Bronchial epithelial cell (primary cell): ENCODE measurements at regions not wholly inside any gene's neighbourhood (a gene's known extent, or its start where the extent isn't known, plus 50 kb on each side); places are given as distances from the start of the nearest gene placed in this dataset.

Source experiments
- DNase-seq: peaks from one replicate; pipeline ENCODE4 v3.0.0-alpha.2; 2010; ENCODE audit warnings: low read depth
- FAIRE-seq: peaks from 2 replicates; lab custom pipeline; 2011; peaks lifted over from hg19 to GRCh38; lab: Jason Lieb, UNC
- H3K27me3 ChIP-seq: 2 replicates; pipeline ENCODE4 v1.5.1; 2011; ENCODE audit warnings: low read length; ENCODE audit not compliant: control insufficient read depth, insufficient read depth
- H3K36me3 ChIP-seq: 2 replicates; pipeline ENCODE4 v1.5.1; 2011; ENCODE audit warnings: low read length; ENCODE audit not compliant: control insufficient read depth, insufficient read depth
- H3K4me3 ChIP-seq: 2 replicates; pipeline ENCODE4 v1.5.1; 2011; ENCODE audit warnings: mild to moderate bottlenecking, low read depth, low read length, control low read depth
- TF ChIP-seq, protein P1 (sequence below): IDR thresholded peaks from 2 replicates; pipeline ENCODE4 v1.5.1; 2011; ENCODE audit warnings: mild to moderate bottlenecking, moderate library complexity, low read length, control low read depth, inconsistent platforms; ENCODE audit not compliant: insufficient read depth, severe bottlenecking

DNA sequence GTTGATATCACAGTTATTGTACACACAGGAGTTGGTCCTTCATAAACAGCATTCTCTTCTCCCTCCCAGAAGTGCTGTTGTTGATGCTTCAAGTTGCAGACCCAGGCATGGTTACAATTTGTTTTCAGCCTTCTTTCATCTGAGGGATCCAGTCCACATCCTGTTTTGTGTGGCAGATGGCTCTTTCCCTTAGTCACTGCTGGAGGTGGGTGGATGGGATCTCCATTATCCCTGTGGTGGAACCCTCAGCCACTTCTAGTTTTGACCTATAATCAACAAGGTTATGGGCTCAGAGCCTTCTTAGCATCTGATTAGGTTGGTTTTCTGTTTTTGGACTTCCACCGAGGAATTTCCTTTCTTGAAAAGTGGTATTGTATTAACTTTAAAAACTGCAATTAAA, 214.2 kb downstream of the SH2D4B start:
- DNase-seq (no peak), FAIRE-seq (no peak)
- Histone ChIP-seq H3K27me3 (no peaks in the 10 kb centered on the region), H3K4me3 (no peak overlapping the region), H3K36me3 (no peaks in the 10 kb centered on the region)
- TF ChIP-seq, protein P1, sequence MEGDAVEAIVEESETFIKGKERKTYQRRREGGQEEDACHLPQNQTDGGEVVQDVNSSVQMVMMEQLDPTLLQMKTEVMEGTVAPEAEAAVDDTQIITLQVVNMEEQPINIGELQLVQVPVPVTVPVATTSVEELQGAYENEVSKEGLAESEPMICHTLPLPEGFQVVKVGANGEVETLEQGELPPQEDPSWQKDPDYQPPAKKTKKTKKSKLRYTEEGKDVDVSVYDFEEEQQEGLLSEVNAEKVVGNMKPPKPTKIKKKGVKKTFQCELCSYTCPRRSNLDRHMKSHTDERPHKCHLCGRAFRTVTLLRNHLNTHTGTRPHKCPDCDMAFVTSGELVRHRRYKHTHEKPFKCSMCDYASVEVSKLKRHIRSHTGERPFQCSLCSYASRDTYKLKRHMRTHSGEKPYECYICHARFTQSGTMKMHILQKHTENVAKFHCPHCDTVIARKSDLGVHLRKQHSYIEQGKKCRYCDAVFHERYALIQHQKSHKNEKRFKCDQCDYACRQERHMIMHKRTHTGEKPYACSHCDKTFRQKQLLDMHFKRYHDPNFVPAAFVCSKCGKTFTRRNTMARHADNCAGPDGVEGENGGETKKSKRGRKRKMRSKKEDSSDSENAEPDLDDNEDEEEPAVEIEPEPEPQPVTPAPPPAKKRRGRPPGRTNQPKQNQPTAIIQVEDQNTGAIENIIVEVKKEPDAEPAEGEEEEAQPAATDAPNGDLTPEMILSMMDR, result no peak

DNA sequence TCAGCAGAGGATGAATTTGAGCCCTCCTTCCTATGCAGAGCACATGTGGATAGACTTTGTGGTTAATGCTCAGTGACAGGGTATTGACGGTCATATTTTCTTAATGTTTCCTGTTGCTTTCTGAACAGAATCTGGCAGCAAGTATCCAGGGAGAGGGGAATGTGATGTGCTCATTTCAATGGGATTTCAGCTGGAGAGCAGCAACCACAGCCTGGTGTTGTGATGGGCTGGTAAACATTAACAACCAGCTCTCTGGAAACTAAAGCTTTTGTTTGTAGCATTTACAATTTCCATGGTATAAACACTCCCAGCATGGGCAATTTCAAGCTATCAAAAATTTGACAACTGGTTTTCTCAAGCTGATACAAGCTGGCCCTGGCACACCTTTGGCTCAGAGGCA, 215.9 kb downstream of the SH2D4B start:
- H3K27me3 ChIP-seq, result no peaks in the 10 kb centered on the region
- FAIRE-seq (no peak), DNase-seq (no peak)
- TF ChIP-seq, protein P1, result no peak
- H3K4me3 ChIP-seq, result no peak overlapping the region
- H3K36me3 ChIP-seq, result no peaks in the 10 kb centered on the region

DNA sequence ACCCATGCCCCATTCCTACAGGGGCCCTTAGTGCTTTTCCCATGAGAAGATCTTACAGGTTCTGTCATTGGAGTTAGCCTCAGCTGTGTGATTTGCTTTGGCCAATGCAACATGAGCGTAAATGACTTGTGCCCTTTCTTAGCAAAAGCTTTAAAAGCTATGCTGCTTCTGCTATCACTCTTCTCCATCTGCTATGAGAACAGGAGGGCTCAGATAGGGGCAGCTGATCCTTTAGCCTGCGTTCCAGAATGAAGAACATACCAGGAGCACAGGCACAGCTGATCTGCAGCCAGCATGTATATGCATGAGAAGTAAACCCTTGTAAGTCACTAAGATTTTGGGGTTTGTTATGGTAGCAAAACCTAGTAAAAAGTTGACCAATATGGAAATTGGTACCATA, 218.2 kb downstream of the SH2D4B start:
- Histone ChIP-seq H3K27me3 (no peaks in the 10 kb centered on the region), H3K36me3 (no peaks in the 10 kb centered on the region), H3K4me3 (no peak overlapping the region)
- FAIRE-seq (no peak), DNase-seq (no peak)
- TF ChIP-seq, protein P1, result no peak

DNA sequence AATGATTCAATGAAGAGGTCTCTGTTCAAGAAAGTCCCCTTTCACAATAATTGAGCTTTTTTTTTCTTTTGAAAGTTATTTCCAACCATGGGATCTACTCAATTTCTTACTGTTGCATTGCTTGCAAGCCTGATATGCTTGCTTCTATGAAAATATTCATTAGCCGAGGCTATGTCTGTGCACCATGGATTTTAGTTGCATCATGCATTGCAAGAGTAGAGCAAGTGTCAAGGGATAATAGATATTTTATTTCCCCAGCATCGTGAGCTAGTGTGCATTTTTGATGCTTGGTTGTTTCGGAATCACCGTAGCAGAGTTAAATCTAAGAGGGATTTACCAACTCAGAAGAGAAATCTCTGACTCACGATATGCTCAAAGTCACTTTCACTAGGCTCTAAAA, 222.0 kb downstream of the SH2D4B start:
- no peaks in the 10 kb centered on the region for H3K27me3 ChIP-seq
- DNase-seq, result no peak
- no peaks in the 10 kb centered on the region for H3K36me3 ChIP-seq
- H3K4me3 ChIP-seq, result no peak overlapping the region
- TF ChIP-seq, protein P1, result no peak
- FAIRE-seq, result no peak

DNA sequence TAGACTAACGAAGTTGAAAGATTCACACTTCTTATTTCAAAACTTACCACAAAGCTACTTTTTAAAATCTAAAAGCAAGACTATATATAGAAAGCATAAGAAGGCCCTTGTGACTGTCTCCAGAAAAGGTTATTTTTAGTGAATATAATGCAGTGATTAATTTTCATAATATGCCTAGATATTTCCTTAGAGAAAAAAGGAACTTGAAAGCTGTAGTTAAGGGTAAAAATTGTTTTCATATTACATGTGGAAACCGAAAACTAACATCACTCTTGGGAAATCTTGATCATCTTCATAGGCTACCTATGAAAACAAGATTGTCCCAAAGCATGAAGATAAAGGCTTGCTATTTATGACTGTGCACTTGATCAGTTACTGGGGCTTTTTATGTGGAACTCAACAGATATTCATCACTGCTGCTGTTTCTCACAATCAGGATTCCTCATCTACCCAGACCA, 223.2 kb downstream of the SH2D4B start:
- Histone ChIP-seq H3K36me3 (no peaks in the 10 kb centered on the region), H3K4me3 (no peak overlapping the region), H3K27me3 (no peaks in the 10 kb centered on the region)
- TF ChIP-seq, protein P1, result no peak
- no peak for DNase-seq
- no peak for FAIRE-seq

DNA sequence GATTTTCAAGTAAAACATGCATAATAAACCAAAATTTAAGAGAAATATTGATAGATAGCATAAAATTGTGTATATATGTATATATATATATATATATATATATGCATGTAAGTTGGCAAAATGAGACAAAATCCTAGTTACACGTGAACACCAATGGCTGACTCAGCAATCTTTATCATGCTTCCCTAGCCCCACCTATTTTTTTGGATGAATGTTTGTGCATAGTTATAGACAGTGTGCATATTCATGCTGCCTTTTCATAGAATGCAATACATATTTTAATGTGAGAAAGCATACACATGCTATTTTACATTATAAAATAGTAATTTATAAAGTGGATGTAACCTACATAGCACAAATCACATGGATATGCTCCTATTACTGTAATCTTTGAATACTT, 230.3 kb downstream of the SH2D4B start:
- no peak overlapping the region for H3K4me3 ChIP-seq
- FAIRE-seq, result no peak
- H3K36me3 ChIP-seq, result no peaks in the 10 kb centered on the region
- TF ChIP-seq, protein P1, result no peak
- no peaks in the 10 kb centered on the region for H3K27me3 ChIP-seq
- no peak for DNase-seq
